ENCODE measurements at regions not wholly inside any gene's neighbourhood (a gene's known extent, or its start where the extent isn't known, plus 50 kb on each side); places are given as distances from the start of the nearest gene placed in this dataset.

DNA sequence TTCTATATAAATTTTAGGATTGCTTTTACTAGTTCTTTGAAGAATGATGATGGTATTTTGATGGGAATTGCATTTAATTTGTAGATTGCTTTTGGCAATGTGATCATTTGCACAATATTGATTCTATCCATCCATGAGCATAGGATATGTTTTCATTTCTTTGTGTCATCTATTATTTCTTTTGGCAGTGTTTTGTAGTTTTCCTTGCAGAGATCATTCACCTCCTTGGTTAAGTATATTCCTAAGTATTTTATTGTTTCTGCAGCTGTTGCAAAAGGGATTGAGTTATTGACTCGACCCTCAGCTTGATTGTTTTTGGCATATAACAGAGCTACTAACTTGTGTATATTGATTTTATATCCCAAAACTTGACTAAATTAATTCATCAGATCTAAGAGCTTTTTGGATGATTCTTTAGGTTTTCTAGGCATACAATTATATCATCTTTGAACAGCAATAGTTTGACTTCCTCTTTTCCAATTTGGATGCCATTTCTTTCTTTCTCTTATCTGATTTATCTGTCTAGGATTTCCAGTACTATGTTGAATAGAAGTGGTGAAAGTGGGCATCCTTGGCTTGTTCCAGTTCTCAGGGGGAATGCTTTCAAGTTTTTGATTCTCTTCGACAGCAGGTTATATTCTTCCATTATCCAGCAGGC lies 668.1 kb downstream of the SLC16A7 start:
- Mint-ChIP-seq H3K27me3 (ENCODE audit: low read depth) (no peaks in the 10 kb centered on the region), H3K36me3 (ENCODE audit: low read depth) (no peaks in the 10 kb centered on the region), H3K9me3 (no peaks in the 10 kb centered on the region), H3K27ac (no peak overlapping the region), H3K4me3 (no peak overlapping the region), H3K4me1 (no peaks in the 10 kb centered on the region)
- TF ChIP-seq, protein P1, sequence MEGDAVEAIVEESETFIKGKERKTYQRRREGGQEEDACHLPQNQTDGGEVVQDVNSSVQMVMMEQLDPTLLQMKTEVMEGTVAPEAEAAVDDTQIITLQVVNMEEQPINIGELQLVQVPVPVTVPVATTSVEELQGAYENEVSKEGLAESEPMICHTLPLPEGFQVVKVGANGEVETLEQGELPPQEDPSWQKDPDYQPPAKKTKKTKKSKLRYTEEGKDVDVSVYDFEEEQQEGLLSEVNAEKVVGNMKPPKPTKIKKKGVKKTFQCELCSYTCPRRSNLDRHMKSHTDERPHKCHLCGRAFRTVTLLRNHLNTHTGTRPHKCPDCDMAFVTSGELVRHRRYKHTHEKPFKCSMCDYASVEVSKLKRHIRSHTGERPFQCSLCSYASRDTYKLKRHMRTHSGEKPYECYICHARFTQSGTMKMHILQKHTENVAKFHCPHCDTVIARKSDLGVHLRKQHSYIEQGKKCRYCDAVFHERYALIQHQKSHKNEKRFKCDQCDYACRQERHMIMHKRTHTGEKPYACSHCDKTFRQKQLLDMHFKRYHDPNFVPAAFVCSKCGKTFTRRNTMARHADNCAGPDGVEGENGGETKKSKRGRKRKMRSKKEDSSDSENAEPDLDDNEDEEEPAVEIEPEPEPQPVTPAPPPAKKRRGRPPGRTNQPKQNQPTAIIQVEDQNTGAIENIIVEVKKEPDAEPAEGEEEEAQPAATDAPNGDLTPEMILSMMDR (IDR thresholded peaks at IDR 0.05; ENCODE audit: unreplicated experiment in 3 of 3): no peak

DNA sequence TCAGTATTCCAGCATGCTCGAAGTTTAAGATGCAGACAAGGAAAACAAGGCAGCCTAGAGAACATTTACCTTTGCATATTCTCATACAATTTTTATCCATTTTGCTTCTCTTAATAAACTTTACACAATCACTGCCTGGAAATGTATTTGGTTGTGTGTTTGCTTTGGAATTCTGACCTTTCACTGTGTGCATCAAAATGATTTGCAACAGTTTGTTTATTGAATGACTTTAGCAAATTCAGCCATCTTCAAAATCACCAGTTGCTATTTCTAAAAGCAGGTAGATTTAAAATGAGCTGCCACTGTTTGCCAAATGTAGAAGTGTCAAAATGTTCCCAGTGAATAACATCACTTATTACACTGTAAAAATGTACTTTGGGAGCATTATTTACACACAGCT lies 669.9 kb downstream of the SLC16A7 start:
- no peak overlapping the region for H3K27ac Mint-ChIP-seq
- no peaks in the 10 kb centered on the region for H3K36me3 Mint-ChIP-seq (ENCODE audit: low read depth)
- TF ChIP-seq, protein P1 (IDR thresholded peaks at IDR 0.05; ENCODE audit: unreplicated experiment in 3 of 3): no peak
- no peaks in the 10 kb centered on the region for H3K4me1 Mint-ChIP-seq
- H3K27me3 Mint-ChIP-seq (ENCODE audit: low read depth): no peaks in the 10 kb centered on the region
- no peaks in the 10 kb centered on the region for H3K9me3 Mint-ChIP-seq
- no peak overlapping the region for H3K4me3 Mint-ChIP-seq

DNA sequence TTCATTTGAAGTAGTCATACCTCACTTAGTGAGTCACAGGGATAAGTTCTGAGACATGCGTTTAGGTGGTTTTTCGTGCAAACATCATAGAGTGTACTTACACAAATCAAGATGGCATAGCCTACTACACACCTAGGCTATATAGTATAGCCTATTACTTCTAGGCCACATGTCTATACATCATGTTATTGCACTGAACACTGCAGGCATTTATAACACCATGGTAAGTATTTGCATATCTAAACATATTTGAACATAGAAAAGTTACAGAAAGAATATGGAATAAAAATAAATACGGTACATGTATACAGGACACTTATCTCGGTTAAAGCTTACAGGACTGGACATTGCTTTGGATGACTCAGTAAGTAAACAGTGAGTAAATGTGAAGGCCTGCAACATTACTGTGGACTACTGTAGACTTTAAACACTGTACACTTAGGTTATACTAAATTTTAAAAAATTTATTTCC lies 670.6 kb downstream of the SLC16A7 start:
- Mint-ChIP-seq H3K27ac (no peak overlapping the region), H3K4me1 (no peaks in the 10 kb centered on the region), H3K27me3 (ENCODE audit: low read depth) (no peaks in the 10 kb centered on the region), H3K36me3 (ENCODE audit: low read depth) (no peaks in the 10 kb centered on the region), H3K9me3 (no peaks in the 10 kb centered on the region), H3K4me3 (no peak overlapping the region)
- TF ChIP-seq, protein P1 (IDR thresholded peaks at IDR 0.05; ENCODE audit: unreplicated experiment in 3 of 3): no peak

DNA sequence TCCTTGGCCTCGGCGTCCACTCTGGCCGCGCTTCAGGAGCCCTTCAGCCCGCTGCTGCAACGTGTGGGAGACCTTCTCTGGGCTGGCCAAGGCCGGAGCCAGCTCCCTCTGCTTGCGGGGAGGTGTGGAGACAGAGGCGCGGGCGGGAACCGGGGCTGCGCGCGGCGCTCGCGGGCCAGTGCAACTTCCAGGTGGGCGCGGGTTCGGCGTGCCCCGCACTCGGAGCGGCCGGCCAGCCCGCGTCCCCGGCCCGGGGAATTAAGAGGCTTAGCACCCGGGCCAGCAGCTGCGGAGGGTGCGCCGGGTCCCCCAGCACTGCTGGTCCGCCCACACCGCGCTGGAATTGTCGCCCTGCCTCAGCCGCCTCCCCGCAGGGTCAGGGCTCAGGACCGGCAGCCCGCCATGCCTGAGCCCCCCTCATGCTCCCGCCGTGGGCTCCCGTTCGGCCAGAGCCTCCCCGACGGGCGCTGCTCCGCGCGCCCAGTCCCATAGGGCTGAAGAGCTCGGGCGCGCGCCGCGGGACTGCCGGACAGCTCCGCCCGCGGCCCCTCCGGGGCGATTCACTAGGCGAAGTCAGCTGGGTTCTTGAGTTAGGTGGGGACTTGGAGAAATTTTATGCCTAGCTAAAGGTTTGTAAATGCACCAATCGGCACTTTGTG lies 673.9 kb downstream of the SLC16A7 start:
- Mint-ChIP-seq H3K36me3 (ENCODE audit: low read depth) (no peaks in the 10 kb centered on the region), H3K9me3 (no peaks in the 10 kb centered on the region), H3K4me1 (no peaks in the 10 kb centered on the region), H3K27ac (no peak overlapping the region), H3K4me3 (no peak overlapping the region), H3K27me3 (ENCODE audit: low read depth) (no peaks in the 10 kb centered on the region)
- TF ChIP-seq, protein P1 (IDR thresholded peaks at IDR 0.05; ENCODE audit: unreplicated experiment in 3 of 3): no peak

DNA sequence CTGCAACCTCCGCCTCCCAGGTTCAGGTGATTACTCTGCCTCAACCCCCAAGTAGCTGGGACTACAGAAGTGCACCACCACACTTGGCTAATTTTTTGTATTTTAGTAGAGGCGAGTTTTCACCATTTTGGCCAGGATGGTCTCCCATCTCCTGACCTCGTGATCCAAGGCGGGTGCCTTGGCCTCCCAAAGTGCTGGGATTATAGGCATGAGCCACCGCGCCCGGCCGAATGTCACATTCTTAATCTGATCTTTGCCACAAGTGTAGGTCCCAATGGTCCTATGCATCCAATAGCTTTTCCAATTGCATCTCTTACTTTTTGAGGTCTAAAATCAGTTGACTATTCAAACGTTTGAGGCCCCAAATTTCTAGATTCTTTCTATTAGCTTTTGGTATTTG lies 676.0 kb downstream of the SLC16A7 start:
- H3K4me3 Mint-ChIP-seq: no peak overlapping the region
- H3K27me3 Mint-ChIP-seq (ENCODE audit: low read depth): no peaks in the 10 kb centered on the region
- H3K9me3 Mint-ChIP-seq: no peaks in the 10 kb centered on the region
- H3K36me3 Mint-ChIP-seq (ENCODE audit: low read depth): no peaks in the 10 kb centered on the region
- H3K27ac Mint-ChIP-seq: no peak overlapping the region
- TF ChIP-seq, protein P1 (IDR thresholded peaks at IDR 0.05; ENCODE audit: unreplicated experiment in 3 of 3): no peak
- no peaks in the 10 kb centered on the region for H3K4me1 Mint-ChIP-seq

DNA sequence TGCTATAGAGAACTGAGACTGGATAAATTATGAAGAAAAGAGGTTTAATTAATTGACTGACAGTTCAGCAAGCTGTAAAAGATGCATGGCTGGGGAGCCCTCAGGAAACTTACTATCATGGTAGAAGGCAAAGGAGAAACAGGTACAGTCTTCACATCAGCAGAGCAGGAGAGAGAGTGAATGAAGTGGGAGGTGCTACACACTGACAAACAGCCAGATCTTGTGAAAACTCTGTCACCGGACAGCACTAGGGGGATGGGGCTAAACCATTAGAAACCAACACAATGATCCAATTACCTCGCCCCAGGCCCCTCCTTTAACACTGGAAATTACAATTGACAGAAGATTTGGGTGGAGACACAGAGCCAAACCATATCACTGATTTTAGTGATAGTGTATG lies 682.4 kb downstream of the SLC16A7 start:
- Mint-ChIP-seq H3K36me3 (ENCODE audit: low read depth) (no peaks in the 10 kb centered on the region), H3K27ac (no peak overlapping the region), H3K9me3 (no peaks in the 10 kb centered on the region), H3K27me3 (ENCODE audit: low read depth) (no peaks in the 10 kb centered on the region), H3K4me3 (no peak overlapping the region), H3K4me1 (no peaks in the 10 kb centered on the region)
- TF ChIP-seq, protein P1 (IDR thresholded peaks at IDR 0.05; ENCODE audit: unreplicated experiment in 3 of 3): no peak

Measured in nephron (organoid).